ENCODE measurements at regions not wholly inside any gene's neighbourhood (a gene's known extent, or its start where the extent isn't known, plus 50 kb on each side); places are given as distances from the start of the nearest gene placed in this dataset.
A peak's percentile ranks its signal among the peaks of the same experiment; 100 is the strongest.

- DNase-seq (ENCODE audit: extremely low spot score): peak; percentile 19
- TF ChIP-seq FOXK2 (IDR thresholded peaks at IDR 0.05): no peak
- no peak for TF ChIP-seq HDGF (IDR thresholded peaks at IDR 0.05; ENCODE audit: borderline replicate concordance)
- TF ChIP-seq SUZ12 (IDR thresholded peaks at IDR 0.05): no peak
- TF ChIP-seq ZNF384 (IDR thresholded peaks at IDR 0.05): no peak
- TF ChIP-seq TARDBP (IDR thresholded peaks at IDR 0.05): no peak
- TF ChIP-seq FOXA1 (IDR thresholded peaks at IDR 0.05): no peak
- TF ChIP-seq ARNT (IDR thresholded peaks at IDR 0.05): no peak
- TF ChIP-seq SP1 (IDR thresholded peaks at IDR 0.05): no peak
- ChIA-PET CTCF (interaction anchor here (1.0 kb wide), 1 partner anchor 60 kb away, joined by 3 read pairs; no protein-coding TSS in a partner anchor), POLR2A (no interaction called here)
Measured at GRCh38 chr16:5428932-5429331, 331.3 kb upstream of the EEF2KMT start.

- no peak for TF ChIP-seq PKNOX1 (IDR thresholded peaks at IDR 0.05)
- no peak for TF ChIP-seq FOXA1 (IDR thresholded peaks at IDR 0.05)
- TF ChIP-seq L3MBTL2 (conservative IDR thresholded peaks at IDR 0.05): no peak
- no peak for TF ChIP-seq CTBP1 (IDR thresholded peaks at IDR 0.05; ENCODE audit: borderline replicate concordance)
- no peak for TF ChIP-seq ARNT (IDR thresholded peaks at IDR 0.05)
- no peak for TF ChIP-seq FOXK2 (IDR thresholded peaks at IDR 0.05)
- TF ChIP-seq HDGF (IDR thresholded peaks at IDR 0.05; ENCODE audit: borderline replicate concordance): no peak
- no peak for TF ChIP-seq ELF4 (IDR thresholded peaks at IDR 0.05)
- no peak for TF ChIP-seq TARDBP (IDR thresholded peaks at IDR 0.05)
- TF ChIP-seq BHLHE40 (IDR thresholded peaks at IDR 0.05; ENCODE audit: borderline replicate concordance): no peak
- no peak for TF ChIP-seq SUZ12 (IDR thresholded peaks at IDR 0.05)
- no peak for TF ChIP-seq FOXM1 (IDR thresholded peaks at IDR 0.05; ENCODE audit: borderline replicate concordance)
- TF ChIP-seq NFRKB (IDR thresholded peaks at IDR 0.05): no peak
- TF ChIP-seq ZNF384 (IDR thresholded peaks at IDR 0.05): no peak
- TF ChIP-seq SP1 (IDR thresholded peaks at IDR 0.05): no peak
- TF ChIP-seq LEF1 (IDR thresholded peaks at IDR 0.05; ENCODE audit: borderline replicate concordance): no peak
- DNase-seq (ENCODE audit: extremely low spot score): no peak
- ChIA-PET POLR2A (no interaction called here), CTCF (no interaction called here)
Measured at GRCh38 chr16:5427571-5427970, 330.0 kb upstream of the EEF2KMT start.

GRCh38 chr16:5422643-5423496, 325.3 kb upstream of the EEF2KMT start:
- no peak for DNase-seq (ENCODE audit: extremely low spot score)
- POLR2A ChIA-PET: no interaction called here
- TF ChIP-seq FOXM1 (IDR thresholded peaks at IDR 0.05; ENCODE audit: borderline replicate concordance) (no peak), CTBP1 (IDR thresholded peaks at IDR 0.05; ENCODE audit: borderline replicate concordance) (no peak), BHLHE40 (IDR thresholded peaks at IDR 0.05; ENCODE audit: borderline replicate concordance) (no peak), HDGF (IDR thresholded peaks at IDR 0.05; ENCODE audit: borderline replicate concordance) (no peak), SP1 (IDR thresholded peaks at IDR 0.05) (no peak), FOXK2 (IDR thresholded peaks at IDR 0.05) (no peak), FOXA1 (IDR thresholded peaks at IDR 0.05) (no peak), ELF4 (IDR thresholded peaks at IDR 0.05) (no peak)
- CTCF ChIA-PET: no interaction called here

GRCh38 chr16:5422047-5422446, 324.5 kb upstream of the EEF2KMT start:
- CTCF ChIA-PET: no interaction called here
- POLR2A ChIA-PET: no interaction called here
- DNase-seq (ENCODE audit: extremely low spot score): no peak
- TF ChIP-seq SP1 (IDR thresholded peaks at IDR 0.05): no peak

- CTCF ChIA-PET: no interaction called here
- TF ChIP-seq L3MBTL2 (conservative IDR thresholded peaks at IDR 0.05): no peak
- TF ChIP-seq ARNT (IDR thresholded peaks at IDR 0.05): no peak
- no peak for TF ChIP-seq CTBP1 (IDR thresholded peaks at IDR 0.05; ENCODE audit: borderline replicate concordance)
- TF ChIP-seq FOXA1 (IDR thresholded peaks at IDR 0.05): no peak
- no peak for TF ChIP-seq FOXK2 (IDR thresholded peaks at IDR 0.05)
- no peak for TF ChIP-seq SUZ12 (IDR thresholded peaks at IDR 0.05)
- POLR2A ChIA-PET: no interaction called here
- DNase-seq (ENCODE audit: extremely low spot score): no peak
Measured at GRCh38 chr16:5416013-5416412, 318.4 kb upstream of the EEF2KMT start.

- TF ChIP-seq CTBP1 (IDR thresholded peaks at IDR 0.05; ENCODE audit: borderline replicate concordance) (no peak), ELF4 (IDR thresholded peaks at IDR 0.05) (no peak), SP1 (IDR thresholded peaks at IDR 0.05) (no peak), ARNT (IDR thresholded peaks at IDR 0.05) (no peak), NFRKB (IDR thresholded peaks at IDR 0.05) (no peak), ZNF384 (IDR thresholded peaks at IDR 0.05) (no peak), FOXM1 (IDR thresholded peaks at IDR 0.05; ENCODE audit: borderline replicate concordance) (no peak), FOXK2 (IDR thresholded peaks at IDR 0.05) (no peak), L3MBTL2 (conservative IDR thresholded peaks at IDR 0.05) (no peak), LEF1 (IDR thresholded peaks at IDR 0.05; ENCODE audit: borderline replicate concordance) (no peak), HDGF (IDR thresholded peaks at IDR 0.05; ENCODE audit: borderline replicate concordance) (no peak), SUZ12 (IDR thresholded peaks at IDR 0.05) (no peak), PKNOX1 (IDR thresholded peaks at IDR 0.05) (no peak), FOXA1 (IDR thresholded peaks at IDR 0.05) (no peak), BHLHE40 (IDR thresholded peaks at IDR 0.05; ENCODE audit: borderline replicate concordance) (no peak), TARDBP (IDR thresholded peaks at IDR 0.05) (no peak)
- POLR2A ChIA-PET: no interaction called here
- CTCF ChIA-PET: no interaction called here
- DNase-seq (ENCODE audit: extremely low spot score): no peak
Measured at GRCh38 chr16:5415123-5415522, 317.5 kb upstream of the EEF2KMT start.

GRCh38 chr16:5412731-5413130, 315.1 kb upstream of the EEF2KMT start:
- ChIA-PET CTCF (no interaction called here), POLR2A (no interaction called here)
- DNase-seq (ENCODE audit: extremely low spot score): no peak
- TF ChIP-seq NFRKB (IDR thresholded peaks at IDR 0.05): no peak
- TF ChIP-seq L3MBTL2 (conservative IDR thresholded peaks at IDR 0.05): no peak
- TF ChIP-seq HDGF (IDR thresholded peaks at IDR 0.05; ENCODE audit: borderline replicate concordance): no peak
- TF ChIP-seq CTBP1 (IDR thresholded peaks at IDR 0.05; ENCODE audit: borderline replicate concordance): no peak
- TF ChIP-seq ZNF384 (IDR thresholded peaks at IDR 0.05): no peak
- no peak for TF ChIP-seq LEF1 (IDR thresholded peaks at IDR 0.05; ENCODE audit: borderline replicate concordance)
- TF ChIP-seq SP1 (IDR thresholded peaks at IDR 0.05): no peak
- no peak for TF ChIP-seq FOXA1 (IDR thresholded peaks at IDR 0.05)
- TF ChIP-seq SUZ12 (IDR thresholded peaks at IDR 0.05): no peak
- no peak for TF ChIP-seq PKNOX1 (IDR thresholded peaks at IDR 0.05)
- no peak for TF ChIP-seq TARDBP (IDR thresholded peaks at IDR 0.05)
- TF ChIP-seq FOXK2 (IDR thresholded peaks at IDR 0.05): no peak
- no peak for TF ChIP-seq ELF4 (IDR thresholded peaks at IDR 0.05)
- TF ChIP-seq FOXM1 (IDR thresholded peaks at IDR 0.05; ENCODE audit: borderline replicate concordance): no peak
- no peak for TF ChIP-seq BHLHE40 (IDR thresholded peaks at IDR 0.05; ENCODE audit: borderline replicate concordance)
- no peak for TF ChIP-seq ARNT (IDR thresholded peaks at IDR 0.05)
